Heart left ventricle (tissue), 13 donors: ENCODE measurements at regions not wholly inside any gene's neighbourhood (a gene's known extent, or its start where the extent isn't known, plus 50 kb on each side); places are given as distances from the start of the nearest gene placed in this dataset.

ENCODE experiments used
- POLR2A ChIP-seq, 2 donors: fragments of 450-650 bp; IDR thresholded peaks; one replicate each; pipeline ENCODE4 v1.6.1; 2017; ENCODE audit warnings: antibody characterized with exemption in 2 of 2, mild to moderate bottlenecking in 2 of 2, moderate library complexity in 2 of 2
- TF ChIP-seq, protein P1 (sequence below), 12 donors: fragments of 200-600 bp; sonication (generic) in 4 of 12; IDR thresholded peaks; one replicate each; pipeline versions ENCODE4 v1.5.0 to v1.8.0; 2018 to 2022; ENCODE audit warnings: antibody characterized with exemption in 12 of 12, mild to moderate bottlenecking in 5 of 12
- donor health status: ischemic (EF 13 %, LVEDD 7.1; RV severe dilation, severe dysfunction).
- donor health status: DM: no; HTN: yes; CAD: no.
- donor health status: DM: no; HTN: no; CAD: no.
- donor health status: ischemic (EF 25% LVEDD 6.9; RV normal size, moderate dysfunction).
- donor health status: ischemic (EF 25% LVEDD 5.7; RV mildly dilated, moderate dysfunction).
- donor health status: ischemic (EF 35%, LVEDD 5.7; RV mildly dilated, moderate dysfunction).
- donor health status: nonischemic (EF 11% LVEDD 7.7; RV severe dilation, severe dysfunction).
- donor health status: DM: yes; HTN: yes; CAD: no.
- donor health status: PGD.
- donor health status: ischemic (EF 29% LVEDD 5.4; RV normal size, mild dysfunction).
- donor health status: nonischemic (EF 23%, LVEDD 6.1; RV moderate dilation, normal function).

DNA sequence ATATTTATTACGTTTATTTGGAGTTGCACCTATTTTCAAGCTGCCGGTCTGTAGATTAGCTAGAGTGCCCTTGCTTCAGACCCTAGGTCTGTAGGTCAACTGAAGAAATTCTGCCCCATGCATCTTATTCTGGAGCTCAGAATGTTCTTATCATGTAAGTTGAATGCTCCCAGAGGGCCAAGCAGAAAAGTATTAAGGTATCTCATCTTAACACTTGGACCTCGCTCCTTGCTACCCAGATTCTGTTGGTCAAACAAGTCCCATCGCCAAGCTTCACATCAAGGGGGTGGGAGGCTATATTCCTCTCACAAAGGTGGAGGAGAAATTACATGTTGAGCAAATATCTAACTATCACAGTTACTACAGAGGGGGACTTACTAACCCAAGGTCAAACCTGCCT, 187.7 kb downstream of the C1orf94 start:
- TF ChIP-seq, protein P1, sequence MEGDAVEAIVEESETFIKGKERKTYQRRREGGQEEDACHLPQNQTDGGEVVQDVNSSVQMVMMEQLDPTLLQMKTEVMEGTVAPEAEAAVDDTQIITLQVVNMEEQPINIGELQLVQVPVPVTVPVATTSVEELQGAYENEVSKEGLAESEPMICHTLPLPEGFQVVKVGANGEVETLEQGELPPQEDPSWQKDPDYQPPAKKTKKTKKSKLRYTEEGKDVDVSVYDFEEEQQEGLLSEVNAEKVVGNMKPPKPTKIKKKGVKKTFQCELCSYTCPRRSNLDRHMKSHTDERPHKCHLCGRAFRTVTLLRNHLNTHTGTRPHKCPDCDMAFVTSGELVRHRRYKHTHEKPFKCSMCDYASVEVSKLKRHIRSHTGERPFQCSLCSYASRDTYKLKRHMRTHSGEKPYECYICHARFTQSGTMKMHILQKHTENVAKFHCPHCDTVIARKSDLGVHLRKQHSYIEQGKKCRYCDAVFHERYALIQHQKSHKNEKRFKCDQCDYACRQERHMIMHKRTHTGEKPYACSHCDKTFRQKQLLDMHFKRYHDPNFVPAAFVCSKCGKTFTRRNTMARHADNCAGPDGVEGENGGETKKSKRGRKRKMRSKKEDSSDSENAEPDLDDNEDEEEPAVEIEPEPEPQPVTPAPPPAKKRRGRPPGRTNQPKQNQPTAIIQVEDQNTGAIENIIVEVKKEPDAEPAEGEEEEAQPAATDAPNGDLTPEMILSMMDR (IDR thresholded peaks at IDR 0.05): no peak
- TF ChIP-seq POLR2A (IDR thresholded peaks at IDR 0.05): no peak
